GM12891 (cell line): ENCODE measurements at regions not wholly inside any gene's neighbourhood (a gene's known extent, or its start where the extent isn't known, plus 50 kb on each side); places are given as distances from the start of the nearest gene placed in this dataset.

ENCODE experiments used
- POLR2A ChIP-seq: IDR thresholded peaks from 2 replicates; pipeline ENCODE4 v1.6.1; 2011; ENCODE audit warnings: low read depth, low read length, control low read depth
- POLR2AphosphoS5 ChIP-seq: IDR thresholded peaks from 2 replicates; pipeline ENCODE4 v1.6.1; 2011; ENCODE audit warnings: low read depth, low read length, control low read depth
- SPI1 ChIP-seq: IDR thresholded peaks from 2 replicates; pipeline ENCODE4 v1.6.1; 2011; ENCODE audit warnings: low read depth, low read length, control low read depth
- TAF1 ChIP-seq: IDR thresholded peaks from 2 replicates; pipeline ENCODE4 v1.6.1; 2011; ENCODE audit warnings: low read depth, low read length, control low read depth

DNA sequence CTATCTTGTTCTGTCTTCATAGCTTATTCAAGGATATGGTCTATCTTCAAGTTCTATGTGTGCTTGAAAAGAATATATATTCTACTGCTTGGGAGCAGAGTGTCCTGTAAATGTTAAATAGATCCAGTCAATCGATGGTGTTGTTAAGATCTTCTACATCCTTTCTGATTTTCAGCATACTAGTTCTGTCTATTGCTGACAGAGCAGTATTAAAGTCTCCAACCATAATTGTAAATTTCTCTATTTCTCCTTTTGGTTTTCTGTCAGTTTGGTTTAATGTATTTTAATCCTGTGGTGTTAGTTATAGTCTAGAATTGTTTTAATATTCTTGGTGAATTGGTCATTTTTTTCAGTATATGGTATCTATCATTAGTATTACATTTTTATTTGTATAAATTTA, 124.0 kb upstream of the COX7C start:
- TF ChIP-seq POLR2A (no peak), POLR2AphosphoS5 (no peak), TAF1 (no peak), SPI1 (no peak)
